H1 (cell line): ENCODE measurements at regions not wholly inside any gene's neighbourhood (a gene's known extent, or its start where the extent isn't known, plus 50 kb on each side); places are given as distances from the start of the nearest gene placed in this dataset.

Experiments used
- CTCF ChIA-PET: fragments of 300-600 bp; sonication (Branson Sonifier 250); formaldehyde crosslinking; loops from one replicate; lab custom pipeline; 2021; ENCODE audit not compliant: partially characterized antibody; lab: Charles Lee
- POLR2A ChIA-PET: fragments of 300-600 bp; sonication (Branson Sonifier 250); formaldehyde crosslinking; loops from one replicate; lab custom pipeline; 2021; ENCODE audit warnings: inconsistent platforms; ENCODE audit not compliant: partially characterized antibody; lab: Charles Lee
- DNase-seq, 2 experiments: peaks; one replicate each; pipeline versions ENCODE4 v3.0.0 to v3.0.0-alpha.2; 2010 to 2022; ENCODE audit warnings: low spot score in 2 of 2, low read depth in 1 of 2, mixed read lengths in 1 of 2
- FAIRE-seq: peaks from 2 replicates; lab custom pipeline; 2011; peaks lifted over from hg19 to GRCh38; lab: Jason Lieb, UNC
- H2AFZ ChIP-seq: 2 replicates; pipeline ENCODE4 v1.8.1; 2012; ENCODE audit warnings: low read length, inconsistent platforms
- H2AK5ac ChIP-seq: 2 replicates; pipeline ENCODE4 v1.6.1; 2013; ENCODE audit warnings: low read depth, low read length
- H2BK120ac ChIP-seq: replicated peaks from 2 replicates; pipeline ENCODE3; 2013; ENCODE audit warnings: low read depth, low read length, inconsistent platforms
- H2BK12ac ChIP-seq: 2 replicates; pipeline ENCODE4 v1.6.1; 2013; ENCODE audit warnings: low read depth, low read length
- H2BK15ac ChIP-seq: 2 replicates; pipeline ENCODE4 v1.6.1; 2013; ENCODE audit warnings: low read length
- H2BK20ac ChIP-seq: 2 replicates; pipeline ENCODE4 v1.6.1; 2013; ENCODE audit warnings: low read length
- H2BK5ac ChIP-seq: 2 replicates; pipeline ENCODE4 v1.6.1; 2013; ENCODE audit warnings: low read depth, low read length
- H3K14ac ChIP-seq: 2 replicates; pipeline ENCODE4 v1.6.1; 2013; ENCODE audit warnings: inconsistent platforms; ENCODE audit not compliant: insufficient read length
- H3K18ac ChIP-seq: 2 replicates; pipeline ENCODE4 v1.6.1; 2013; ENCODE audit warnings: low read length; ENCODE audit errors: extremely low read depth
- H3K23ac ChIP-seq: 2 replicates; pipeline ENCODE4 v1.6.1; 2013; ENCODE audit warnings: inconsistent platforms; ENCODE audit not compliant: insufficient read length
- H3K23me2 ChIP-seq: 2 replicates; pipeline ENCODE4 v1.6.1; 2013; ENCODE audit warnings: low read depth, low read length
- H3K27ac ChIP-seq: 2 replicates; pipeline ENCODE4 v1.6.1; 2011; ENCODE audit warnings: low read depth, low read length, inconsistent platforms
- H3K27me3 ChIP-seq, 4 experiments: replicated peaks in 1 of 4; 1 replicate in 1 of 4; 2 replicates in 3 of 4; pipeline versions ENCODE4 v1.6.1 to v1.8.1; 2011 to 2013; ENCODE audit warnings: low read length in 3 of 4, mild to moderate bottlenecking in 3 of 4, inconsistent platforms in 2 of 4, mixed read lengths in 2 of 4, moderate library complexity in 1 of 4; ENCODE audit not compliant: control insufficient read depth in 3 of 4, insufficient read depth in 3 of 4; ENCODE audit errors: extremely low read depth in 1 of 4
- H3K36me3 ChIP-seq, 4 experiments: 2 replicates each; pipeline versions ENCODE4 v1.6.1 to v1.8.1; 2011 to 2013; ENCODE audit warnings: mild to moderate bottlenecking in 4 of 4, low read length in 3 of 4, moderate library complexity in 2 of 4, control low read depth in 1 of 4, inconsistent platforms in 1 of 4; ENCODE audit not compliant: insufficient read depth in 4 of 4, control insufficient read depth in 2 of 4
- H3K4ac ChIP-seq: replicated peaks from 2 replicates; pipeline ENCODE3; 2013; ENCODE audit warnings: low read length, low read depth, mixed read lengths, inconsistent platforms; ENCODE audit not compliant: insufficient read length
- H3K4me1 ChIP-seq, 4 experiments: replicated peaks in 1 of 4; 1 replicate in 1 of 4; 2 replicates in 3 of 4; pipeline versions ENCODE4 v1.6.1 to v1.8.1; 2011 to 2013; ENCODE audit warnings: low read length in 3 of 4, inconsistent platforms in 2 of 4, mixed read lengths in 1 of 4; ENCODE audit not compliant: insufficient read depth in 4 of 4, control insufficient read depth in 3 of 4
- H3K4me2 ChIP-seq, 2 experiments: 2 replicates each; pipeline versions ENCODE4 v1.6.1 to v1.8.1; 2011 to 2013; ENCODE audit warnings: low read depth in 2 of 2, low read length in 2 of 2, control low read depth in 1 of 2, inconsistent platforms in 1 of 2, mild to moderate bottlenecking in 1 of 2; ENCODE audit not compliant: insufficient read depth in 1 of 2
- H3K4me3 ChIP-seq, 4 experiments: fragments of 200-600, 300-600 bp in 1 of 4; sonication (generic), shearing (Covaris generic), sonication (Bioruptor Twin) in 1 of 4; 2 replicates each; pipeline versions ENCODE4 v1.5.1 to v1.8.1; 2011 to 2016; ENCODE audit warnings: low read length in 4 of 4, low read depth in 3 of 4, control low read depth in 2 of 4, inconsistent platforms in 2 of 4, mild to moderate bottlenecking in 2 of 4, mixed read lengths in 1 of 4, moderate library complexity in 1 of 4; ENCODE audit not compliant: insufficient read depth in 2 of 4; ENCODE audit errors: extremely low read depth in 1 of 4
- H3K56ac ChIP-seq: replicated peaks from 2 replicates; pipeline ENCODE3; 2013; ENCODE audit warnings: low read depth, mild to moderate bottlenecking, mixed read lengths, low read length, inconsistent platforms; ENCODE audit not compliant: insufficient read length
- H3K79me1 ChIP-seq: 2 replicates; pipeline ENCODE4 v1.6.1; 2013; ENCODE audit warnings: low read depth, low read length, control low read depth
- H3K79me2 ChIP-seq, 2 experiments: 2 replicates each; pipeline versions ENCODE4 v1.6.1 to v1.8.1; 2012 to 2013; ENCODE audit warnings: low read length in 2 of 2, mild to moderate bottlenecking in 2 of 2, inconsistent platforms in 1 of 2; ENCODE audit not compliant: insufficient read depth in 2 of 2, control insufficient read depth in 1 of 2
- H3K9ac ChIP-seq, 4 experiments: replicated peaks in 1 of 4; 1 replicate in 1 of 4; 2 replicates in 3 of 4; pipeline versions ENCODE4 v1.6.1 to v1.8.1; 2011 to 2013; ENCODE audit warnings: low read depth in 3 of 4, low read length in 3 of 4, control low read depth in 2 of 4, mild to moderate bottlenecking in 2 of 4, moderate library complexity in 2 of 4, inconsistent platforms in 1 of 4; ENCODE audit errors: extremely low read depth in 1 of 4
- H3K9me3 ChIP-seq, 2 experiments: 2 replicates each; pipeline versions ENCODE4 v1.6.1 to v1.8.1; 2012 to 2013; ENCODE audit warnings: mild to moderate bottlenecking in 2 of 2, moderate library complexity in 2 of 2, control low read depth in 1 of 2, inconsistent platforms in 1 of 2, low read depth in 1 of 2, low read length in 1 of 2, mixed read lengths in 1 of 2; ENCODE audit not compliant: insufficient read depth in 2 of 2
- H4K20me1 ChIP-seq, 2 experiments: replicated peaks in 1 of 2; 2 replicates each; pipeline versions ENCODE3 to v1.8.1; 2011 to 2013; ENCODE audit warnings: inconsistent platforms in 2 of 2, low read length in 2 of 2, mild to moderate bottlenecking in 1 of 2; ENCODE audit not compliant: insufficient read depth in 2 of 2, control insufficient read depth in 1 of 2
- H4K5ac ChIP-seq: 2 replicates; pipeline ENCODE4 v1.6.1; 2013; ENCODE audit warnings: low read length, low read depth, mixed read lengths, inconsistent platforms; ENCODE audit not compliant: insufficient read length
- H4K8ac ChIP-seq: 2 replicates; pipeline ENCODE4 v1.8.0; 2013; ENCODE audit warnings: mild to moderate bottlenecking, moderate library complexity, low read length, inconsistent platforms; ENCODE audit not compliant: insufficient read depth; ENCODE audit errors: extremely low read depth
- H4K91ac ChIP-seq: replicated peaks from 2 replicates; pipeline ENCODE3; 2013; ENCODE audit warnings: low read length, mixed read lengths, inconsistent platforms; ENCODE audit not compliant: insufficient read length
- HDAC2 ChIP-seq, 2 experiments: fragments of 300-600 bp in 1 of 2; sonication (generic) in 1 of 2; IDR thresholded peaks; 2 replicates each; pipeline ENCODE4 v1.6.1; 2011 to 2012; ENCODE audit warnings: low read depth in 2 of 2, low read length in 2 of 2, mild to moderate bottlenecking in 2 of 2, moderate library complexity in 2 of 2, borderline replicate concordance in 1 of 2, inconsistent platforms in 1 of 2
- SIX5 ChIP-seq: IDR thresholded peaks from 2 replicates; pipeline ENCODE4 v1.6.1; 2011; ENCODE audit warnings: mild to moderate bottlenecking, low read depth, low read length
- YY1 ChIP-seq: IDR thresholded peaks from 2 replicates; pipeline ENCODE4 v1.6.1; 2011; ENCODE audit warnings: low read depth, mild to moderate bottlenecking, low read length
- WGBS, 2 experiments: shearing (Covaris generic) in 1 of 2; methylation state at CpG; one replicate each; pipeline versions ENCODE4 v1.1.6 to v1.1.7; 2013 to 2015; ENCODE audit warnings: low lambda C conversion rate in 2 of 2, mixed read lengths in 2 of 2, inconsistent platforms in 1 of 2, low coverage in 1 of 2, missing lambda C conversion rate in 1 of 2; ENCODE audit not compliant: insufficient replicate concordance in 2 of 2, insufficient coverage in 1 of 2, insufficient read length in 1 of 2; ENCODE audit errors: extremely low coverage in 1 of 2, missing lambda C conversion rate in 1 of 2; 5-methylcytosine and 5-hydroxymethylcytosine counted together

GRCh38 chr1:43034778-43035177, 76.1 kb upstream of the SLC2A1 start:
- WGBS, 2 experiments = 88% methylated on average over 4 of the region's 4 CpGs; no CpG with 5 or more reads in 1 of the 2 experiments
- FAIRE-seq = no peak
- no peak overlapping the region for H2AK5ac ChIP-seq

More at GRCh38 chr1:43034778-43035177, 76.1 kb upstream of the SLC2A1 start:
- Histone ChIP-seq H3K23me2 (peaks cover 2% of the 10 kb centered on the region; the same call in 1 of the 2 replicates), H2BK5ac (peak overlapping the region; percentile 41; the same call in 1 of the 2 replicates), H2BK20ac (peak overlapping the region; percentile 40), H4K5ac (no peak overlapping the region), H3K27me3 (no peaks in the 10 kb centered on the region), H3K4me1 (peaks cover 0 to 10% (median 5%) of the 10 kb centered on the region in 4 experiments; a peak in 5 of 7 replicates), H2BK120ac (peak overlapping the region; percentile 88), H4K8ac (no peak overlapping the region), H2BK15ac (no peak overlapping the region), H3K14ac (peak overlapping the region; percentile 54), H3K27ac (no peak overlapping the region), H3K79me2 (no peaks in the 10 kb centered on the region), H3K36me3 (no peaks in the 10 kb centered on the region), H4K91ac (no peak overlapping the region), H3K9ac (no peak overlapping the region), H2BK12ac (peak overlapping the region; percentile 12; the same call in 1 of the 2 replicates), H3K4me2 (no peak overlapping the region), H2AFZ (no peak overlapping the region), H3K9me3 (no peaks in the 10 kb centered on the region), H3K23ac (no peak overlapping the region), H4K20me1 (peaks cover 0 to 2% of the 10 kb centered on the region in 2 experiments), H3K4ac (no peak overlapping the region), H3K56ac (no peak overlapping the region), H3K4me3 (no peak overlapping the region), H3K79me1 (no peaks in the 10 kb centered on the region), H3K18ac (no peak overlapping the region)
- TF ChIP-seq YY1 (no peak), SIX5 (no peak), HDAC2 (IDR thresholded peaks at IDR 0.05; ENCODE audit: borderline replicate concordance in 1 of 2, low read depth in 2 of 2, low read length in 2 of 2) (no peak)
- POLR2A ChIA-PET = interaction anchor here (0.8 to 2.0 kb wide), 3 partner anchors 12 to 38 kb away, joined by 3 to 11 read pairs (median 4); no protein-coding TSS in a partner anchor
- no peak for DNase-seq
- CTCF ChIA-PET = no interaction called here
